ENCODE measurements at regions not wholly inside any gene's neighbourhood (a gene's known extent, or its start where the extent isn't known, plus 50 kb on each side); places are given as distances from the start of the nearest gene placed in this dataset.
"Not testable (repeated sequence)": the region's sequence is repeated elsewhere in the genome, so short reads cannot be mapped to it uniquely, and the experiment has no call there.

GRCh38 chr2:64876137-64876647 is 113.0 kb upstream of the SLC1A4 start:
- H3K36me3 Mint-ChIP-seq (ENCODE audit: insufficient read depth), result no peaks in the 10 kb centered on the region
- H3K4me1 Mint-ChIP-seq, result peaks cover 6% of the 10 kb centered on the region
- no peaks in the 10 kb centered on the region for H3K9me3 Mint-ChIP-seq
- H3K27ac Mint-ChIP-seq (ENCODE audit: low read depth), result no peak overlapping the region
- DNase-seq (ENCODE audit: low spot score in 2 of 2) (no peak), ATAC-seq (replicated peaks; ENCODE audit: extremely low read depth, poor library complexity, severe bottlenecking) (no peak)
- H3K4me3 Mint-ChIP-seq, result no peak overlapping the region
- peaks cover 10% of the 10 kb centered on the region for H3K27me3 Mint-ChIP-seq

- Mint-ChIP-seq H3K27me3 (peaks cover 10% of the 10 kb centered on the region), H3K27ac (ENCODE audit: low read depth) (no peak overlapping the region), H3K4me3 (no peak overlapping the region), H3K36me3 (ENCODE audit: insufficient read depth) (no peaks in the 10 kb centered on the region), H3K9me3 (no peaks in the 10 kb centered on the region), H3K4me1 (no peaks in the 10 kb centered on the region)
- ATAC-seq (replicated peaks; ENCODE audit: extremely low read depth, poor library complexity, severe bottlenecking) (no peak), DNase-seq (ENCODE audit: low spot score in 2 of 2) (no peak)
Observed at GRCh38 chr2:64879745-64880144, 109.5 kb upstream of the SLC1A4 start.

- H3K4me1 Mint-ChIP-seq, result no peaks in the 10 kb centered on the region
Observed at GRCh38 chr2:64880193-64880951, 108.8 kb upstream of the SLC1A4 start.

GRCh38 chr2:64881037-64881492 is 108.1 kb upstream of the SLC1A4 start:
- ATAC-seq (replicated peaks; ENCODE audit: extremely low read depth, poor library complexity, severe bottlenecking) (no peak), DNase-seq (ENCODE audit: low spot score in 2 of 2) (no peak)
- Mint-ChIP-seq H3K4me3 (no peak overlapping the region), H3K27me3 (peaks cover 10% of the 10 kb centered on the region), H3K27ac (ENCODE audit: low read depth) (no peak overlapping the region), H3K36me3 (ENCODE audit: insufficient read depth) (no peaks in the 10 kb centered on the region), H3K9me3 (no peaks in the 10 kb centered on the region), H3K4me1 (no peaks in the 10 kb centered on the region)

More at GRCh38 chr2:64880193-64880951, 108.8 kb upstream of the SLC1A4 start:
- no peak overlapping the region for H3K27ac Mint-ChIP-seq (ENCODE audit: low read depth)
- H3K9me3 Mint-ChIP-seq, result no peaks in the 10 kb centered on the region
- ATAC-seq (replicated peaks; ENCODE audit: extremely low read depth, poor library complexity, severe bottlenecking), result no peak
- H3K4me3 Mint-ChIP-seq, result no peak overlapping the region
- H3K27me3 Mint-ChIP-seq, result peaks cover 10% of the 10 kb centered on the region
- H3K36me3 Mint-ChIP-seq (ENCODE audit: insufficient read depth), result no peaks in the 10 kb centered on the region
- DNase-seq (ENCODE audit: low spot score in 2 of 2), result no peak

- H3K36me3 Mint-ChIP-seq (ENCODE audit: insufficient read depth), result no peaks in the 10 kb centered on the region
Observed at GRCh38 chr2:64887565-64887964, 101.6 kb upstream of the SLC1A4 start.

GRCh38 chr2:64888591-64889309 is 100.4 kb upstream of the SLC1A4 start:
- H3K36me3 Mint-ChIP-seq (ENCODE audit: insufficient read depth), result no peaks in the 10 kb centered on the region
- H3K27me3 Mint-ChIP-seq, result peaks cover 45% of the 10 kb centered on the region
- ATAC-seq (replicated peaks; ENCODE audit: extremely low read depth, poor library complexity, severe bottlenecking) (no peak), DNase-seq (ENCODE audit: low spot score in 2 of 2) (no peak)
- no peak overlapping the region for H3K4me3 Mint-ChIP-seq
- no peak overlapping the region for H3K27ac Mint-ChIP-seq (ENCODE audit: low read depth)
- H3K9me3 Mint-ChIP-seq, result no peaks in the 10 kb centered on the region
- H3K4me1 Mint-ChIP-seq, result no peaks in the 10 kb centered on the region

More at GRCh38 chr2:64887565-64887964, 101.6 kb upstream of the SLC1A4 start:
- no peak for DNase-seq (ENCODE audit: low spot score in 2 of 2)
- Mint-ChIP-seq H3K4me1 (no peaks in the 10 kb centered on the region), H3K27me3 (peaks cover 33% of the 10 kb centered on the region), H3K9me3 (no peaks in the 10 kb centered on the region), H3K27ac (ENCODE audit: low read depth) (no peak overlapping the region), H3K4me3 (no peak overlapping the region)
- ATAC-seq (replicated peaks; ENCODE audit: extremely low read depth, poor library complexity, severe bottlenecking), result no peak

GRCh38 chr2:64889803-64890202 is 99.4 kb upstream of the SLC1A4 start:
- DNase-seq (ENCODE audit: low spot score in 2 of 2), result no peak
- H3K9me3 Mint-ChIP-seq, result no peaks in the 10 kb centered on the region
- H3K27me3 Mint-ChIP-seq, result peaks cover 54% of the 10 kb centered on the region
- H3K4me3 Mint-ChIP-seq, result no peak overlapping the region
- no peaks in the 10 kb centered on the region for H3K36me3 Mint-ChIP-seq (ENCODE audit: insufficient read depth)
- no peak overlapping the region for H3K27ac Mint-ChIP-seq (ENCODE audit: low read depth)
- ATAC-seq (replicated peaks; ENCODE audit: extremely low read depth, poor library complexity, severe bottlenecking), result no peak
- no peaks in the 10 kb centered on the region for H3K4me1 Mint-ChIP-seq

GRCh38 chr2:64896572-64896971 is 92.6 kb upstream of the SLC1A4 start:
- H3K4me3 Mint-ChIP-seq; H3K36me3 Mint-ChIP-seq (ENCODE audit: insufficient read depth); H3K4me1 Mint-ChIP-seq; H3K9me3 Mint-ChIP-seq; H3K27ac Mint-ChIP-seq (ENCODE audit: low read depth); ATAC-seq (replicated peaks; ENCODE audit: extremely low read depth, poor library complexity, severe bottlenecking); DNase-seq (ENCODE audit: low spot score in 2 of 2): not testable (repeated sequence)
- H3K27me3 Mint-ChIP-seq, result peaks cover 36% of the 10 kb centered on the region

- peaks cover 1% of the 10 kb centered on the region for H3K36me3 Mint-ChIP-seq (ENCODE audit: insufficient read depth)
- peaks cover 9% of the 10 kb centered on the region for H3K4me1 Mint-ChIP-seq
- H3K9me3 Mint-ChIP-seq, result no peaks in the 10 kb centered on the region
- no peak for DNase-seq (ENCODE audit: low spot score in 2 of 2)
- ATAC-seq (replicated peaks; ENCODE audit: extremely low read depth, poor library complexity, severe bottlenecking), result no peak
- peak overlapping the region; percentile 47 for H3K4me3 Mint-ChIP-seq
- peaks cover 27% of the 10 kb centered on the region for H3K27me3 Mint-ChIP-seq
- H3K27ac Mint-ChIP-seq (ENCODE audit: low read depth), result no peak overlapping the region
Observed at GRCh38 chr2:64899081-64899865, 89.9 kb upstream of the SLC1A4 start.

GRCh38 chr2:64899876-64900275 is 89.3 kb upstream of the SLC1A4 start:
- peaks cover 25% of the 10 kb centered on the region for H3K27me3 Mint-ChIP-seq
- not testable (repeated sequence) for H3K36me3 Mint-ChIP-seq (ENCODE audit: insufficient read depth); H3K4me3 Mint-ChIP-seq; H3K4me1 Mint-ChIP-seq; H3K27ac Mint-ChIP-seq (ENCODE audit: low read depth); DNase-seq (ENCODE audit: low spot score in 2 of 2); ATAC-seq (replicated peaks; ENCODE audit: extremely low read depth, poor library complexity, severe bottlenecking); H3K9me3 Mint-ChIP-seq

- Mint-ChIP-seq H3K4me1 (no peaks in the 10 kb centered on the region), H3K36me3 (ENCODE audit: insufficient read depth) (peaks cover 1% of the 10 kb centered on the region), H3K9me3 (no peaks in the 10 kb centered on the region), H3K27ac (ENCODE audit: low read depth) (no peak overlapping the region), H3K27me3 (peaks cover 30% of the 10 kb centered on the region), H3K4me3 (no peak overlapping the region)
- ATAC-seq (replicated peaks; ENCODE audit: extremely low read depth, poor library complexity, severe bottlenecking) (no peak), DNase-seq (ENCODE audit: low spot score in 2 of 2) (no peak)
Observed at GRCh38 chr2:64904413-64905329, 84.5 kb upstream of the SLC1A4 start.

Measured in central memory CD8-positive, alpha-beta T cell (primary cell).